ENCODE measurements at regions not wholly inside any gene's neighbourhood (a gene's known extent, or its start where the extent isn't known, plus 50 kb on each side); places are given as distances from the start of the nearest gene placed in this dataset.

DNA sequence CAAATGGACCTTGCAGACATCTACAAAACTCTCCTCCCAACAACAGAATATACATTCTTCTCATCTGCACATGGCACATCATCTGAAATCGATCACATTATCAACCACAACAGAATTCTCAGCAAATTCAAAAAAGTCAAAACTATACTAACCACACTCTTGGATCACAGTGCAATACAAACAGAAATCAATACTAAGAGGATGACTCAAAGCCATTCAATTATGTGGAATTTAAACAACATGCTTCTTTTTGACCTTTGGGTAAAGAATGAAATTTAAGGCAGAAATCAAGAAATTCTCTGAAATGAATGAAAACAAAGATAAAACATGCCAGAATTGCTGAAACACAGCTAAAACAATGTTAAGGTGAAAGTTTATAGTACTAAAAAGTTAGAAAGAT lies 358.1 kb downstream of the NSUN3 start:
- TF ChIP-seq, protein P1, sequence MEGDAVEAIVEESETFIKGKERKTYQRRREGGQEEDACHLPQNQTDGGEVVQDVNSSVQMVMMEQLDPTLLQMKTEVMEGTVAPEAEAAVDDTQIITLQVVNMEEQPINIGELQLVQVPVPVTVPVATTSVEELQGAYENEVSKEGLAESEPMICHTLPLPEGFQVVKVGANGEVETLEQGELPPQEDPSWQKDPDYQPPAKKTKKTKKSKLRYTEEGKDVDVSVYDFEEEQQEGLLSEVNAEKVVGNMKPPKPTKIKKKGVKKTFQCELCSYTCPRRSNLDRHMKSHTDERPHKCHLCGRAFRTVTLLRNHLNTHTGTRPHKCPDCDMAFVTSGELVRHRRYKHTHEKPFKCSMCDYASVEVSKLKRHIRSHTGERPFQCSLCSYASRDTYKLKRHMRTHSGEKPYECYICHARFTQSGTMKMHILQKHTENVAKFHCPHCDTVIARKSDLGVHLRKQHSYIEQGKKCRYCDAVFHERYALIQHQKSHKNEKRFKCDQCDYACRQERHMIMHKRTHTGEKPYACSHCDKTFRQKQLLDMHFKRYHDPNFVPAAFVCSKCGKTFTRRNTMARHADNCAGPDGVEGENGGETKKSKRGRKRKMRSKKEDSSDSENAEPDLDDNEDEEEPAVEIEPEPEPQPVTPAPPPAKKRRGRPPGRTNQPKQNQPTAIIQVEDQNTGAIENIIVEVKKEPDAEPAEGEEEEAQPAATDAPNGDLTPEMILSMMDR (IDR thresholded peaks at IDR 0.05) = no peak
- no peak for TF ChIP-seq EZH2 (IDR thresholded peaks at IDR 0.05)

Measured in neural progenitor cell (in vitro differentiated cells).